OCI-LY7 (cell line): ENCODE measurements at regions not wholly inside any gene's neighbourhood (a gene's known extent, or its start where the extent isn't known, plus 50 kb on each side); places are given as distances from the start of the nearest gene placed in this dataset.

Source experiments
- BruUV-seq: library from RNA; stranded (reverse); fragments of 400-500 nt; replicated peaks from 2 replicates; lab custom pipeline; 2021; lab: Mats Ljungman, UMichigan
- CTCF ChIA-PET: fragments of 300-600 bp; sonication (Branson Sonifier 250); formaldehyde crosslinking; loops from one replicate; lab custom pipeline; 2022; ENCODE audit warnings: antibody characterized with exemption; ENCODE audit not compliant: unreplicated experiment; lab: Charles Lee
- POLR2A ChIA-PET: fragments of 300-600 bp; sonication (Branson Sonifier 250); formaldehyde crosslinking; loops from one replicate; lab custom pipeline; 2022; ENCODE audit warnings: antibody characterized with exemption; lab: Charles Lee
- DNase-seq: peaks from one replicate; pipeline ENCODE4 v3.0.0-alpha.2; 2015; ENCODE audit warnings: low spot score
- H2AFZ ChIP-seq: fragments of 200-600 bp; sonication (generic), shearing (Covaris generic); 2 replicates; pipeline ENCODE4 v1.6.1; 2014; ENCODE audit warnings: mild to moderate bottlenecking, antibody characterized with exemption, low read length, moderate library complexity
- H3K27ac ChIP-seq: fragments of 200-600 bp; sonication (generic); 2 replicates; pipeline ENCODE4 v1.5.1; 2014; ENCODE audit warnings: mixed run types, low read depth, mild to moderate bottlenecking, moderate library complexity, low read length, inconsistent platforms; ENCODE audit not compliant: poor library complexity, severe bottlenecking
- H3K36me3 ChIP-seq: fragments of 200-600 bp; sonication (generic); 2 replicates; pipeline ENCODE4 v1.6.1; 2014; ENCODE audit warnings: mild to moderate bottlenecking, antibody characterized with exemption, low read length, moderate library complexity, mixed read lengths; ENCODE audit not compliant: insufficient read depth
- H3K4me1 ChIP-seq: fragments of 200-600 bp; sonication (generic); 2 replicates; pipeline ENCODE4 v1.5.1; 2014; ENCODE audit warnings: mild to moderate bottlenecking, low read length; ENCODE audit not compliant: insufficient read depth, poor library complexity, severe bottlenecking
- H3K4me2 ChIP-seq: fragments of 200-600 bp; sonication (generic); 2 replicates; pipeline ENCODE4 v1.6.1; 2014; ENCODE audit warnings: mild to moderate bottlenecking, low read length
- H3K4me3 ChIP-seq: fragments of 200-600 bp; sonication (generic); 2 replicates; pipeline ENCODE4 v1.5.1; 2014; ENCODE audit warnings: mild to moderate bottlenecking, low read depth, low read length; ENCODE audit not compliant: poor library complexity, severe bottlenecking
- H3K79me2 ChIP-seq: fragments of 200-600 bp; sonication (generic); 2 replicates; pipeline ENCODE4 v1.6.1; 2016; ENCODE audit warnings: low read depth, mild to moderate bottlenecking, low read length, moderate library complexity, mixed read lengths; ENCODE audit not compliant: insufficient read depth
- H3K9me2 ChIP-seq: fragments of 200-600 bp; sonication (generic); 2 replicates; pipeline ENCODE4 v1.6.1; 2016; ENCODE audit warnings: mild to moderate bottlenecking, low read length, mixed read lengths; ENCODE audit not compliant: insufficient read depth
- H3K9me3 ChIP-seq: fragments of 200-600 bp; sonication (generic); 2 replicates; pipeline ENCODE4 v1.6.1; 2014; ENCODE audit warnings: mild to moderate bottlenecking, mixed run types, low read length, mixed read lengths
- H4K20me1 ChIP-seq: fragments of 200-600 bp; sonication (generic); 2 replicates; pipeline ENCODE4 v1.6.1; 2014; ENCODE audit warnings: mild to moderate bottlenecking, antibody characterized with exemption, low read length, moderate library complexity, mixed read lengths; ENCODE audit not compliant: insufficient read depth
- EZH2phosphoT487 ChIP-seq: fragments of 200-600 bp; sonication (generic); IDR thresholded peaks from 2 replicates; pipeline ENCODE4 v1.6.1; 2018; ENCODE audit warnings: low read depth, borderline replicate concordance, mild to moderate bottlenecking, mixed run types, antibody characterized with exemption, low read length, moderate library complexity, mixed read lengths
- intact Hi-C: fragments of 100-400 bp; cut with micrococcal nuclease; formaldehyde crosslinking; loops from one replicate; pipeline ENCODE4 v1.10.0; 2022; ENCODE audit not compliant: unreplicated experiment
- TF ChIP-seq, protein P1 (sequence below): fragments of 200-600 bp; sonication (generic); conservative IDR thresholded peaks from 2 replicates; pipeline ENCODE4 v1.5.1; 2014; ENCODE audit warnings: mild to moderate bottlenecking, antibody characterized with exemption, low read length, moderate library complexity, mixed read lengths

DNA sequence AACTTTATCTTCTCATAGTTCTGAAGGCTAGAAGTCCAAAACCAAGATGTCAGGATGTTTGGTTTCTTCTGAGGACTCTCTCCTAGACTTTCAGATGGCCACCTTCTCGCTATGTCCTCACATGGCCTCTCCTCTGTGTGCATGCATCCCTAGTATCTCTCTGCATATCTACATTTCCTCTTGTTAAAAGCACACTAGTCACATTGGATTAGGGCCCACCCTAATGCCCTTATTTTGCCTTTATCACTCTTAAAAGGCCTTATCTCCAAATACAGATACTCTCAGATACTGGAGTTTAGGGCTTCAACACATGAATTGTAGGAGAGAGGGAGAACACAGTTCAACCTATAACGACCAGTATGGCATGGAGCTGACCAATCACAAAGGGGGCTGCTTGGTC is 151.7 kb downstream of the PRELID2 start:
- CTCF ChIA-PET = no interaction called here
- no TSS peak for BruUV-seq
- no peak overlapping the region for H2AFZ ChIP-seq

DNA sequence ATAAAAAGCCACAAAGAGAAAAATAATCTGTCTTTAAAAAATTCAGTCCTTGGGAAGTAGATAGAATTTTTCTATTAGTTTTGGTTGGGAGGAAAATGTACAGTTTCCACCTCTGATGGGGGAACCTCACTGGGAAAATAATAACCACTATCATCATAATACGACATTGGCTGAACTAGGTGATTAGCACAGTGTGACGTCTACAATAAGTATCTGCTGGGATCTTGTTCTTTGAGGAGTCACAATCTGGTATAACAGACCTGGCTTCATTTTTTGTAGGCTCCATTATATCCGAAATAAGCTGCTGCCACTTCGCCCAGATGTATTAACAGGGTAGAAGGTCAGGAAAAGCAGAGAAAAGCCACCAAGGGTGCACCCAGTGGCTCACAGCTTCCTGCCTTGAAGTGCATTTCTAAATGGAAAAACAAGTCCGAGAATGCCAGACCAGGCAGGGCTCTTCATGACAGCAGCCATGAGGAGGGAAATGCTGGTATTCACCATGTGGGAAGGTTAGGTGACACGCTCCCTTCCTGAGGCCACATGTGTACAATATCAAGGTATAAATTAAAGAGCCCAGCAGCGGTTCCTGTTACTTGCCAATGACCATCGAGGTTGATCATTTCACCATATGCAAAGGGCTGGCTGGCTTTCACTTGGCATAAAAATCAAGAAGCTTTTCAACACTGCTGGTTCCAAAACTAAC is 152.8 kb downstream of the PRELID2 start:
- Histone ChIP-seq H3K4me3 (no peak overlapping the region), H4K20me1 (no peaks in the 10 kb centered on the region), H2AFZ (no peak overlapping the region; the same call in 1 of the 2 replicates), H3K9me3 (no peaks in the 10 kb centered on the region), H3K36me3 (no peaks in the 10 kb centered on the region), H3K79me2 (no peaks in the 10 kb centered on the region), H3K4me2 (no peak overlapping the region), H3K4me1 (no peaks in the 10 kb centered on the region), H3K27ac (no peak overlapping the region), H3K9me2 (no peaks in the 10 kb centered on the region)
- intact Hi-C loops = loop anchor here (10.0 kb wide), 1 partner anchor 372 kb away; no protein-coding TSS in a partner anchor
- no peak for DNase-seq
- CTCF ChIA-PET = interaction anchor here (0.8 kb wide), 1 partner anchor 17 kb away, joined by 3 read pairs; no protein-coding TSS in a partner anchor
- POLR2A ChIA-PET = interaction anchor here (0.8 to 1.0 kb wide), 4 partner anchors 16 to 369 kb away, joined by 3 to 4 read pairs (median 4); no protein-coding TSS in a partner anchor
- TF ChIP-seq, protein P1, sequence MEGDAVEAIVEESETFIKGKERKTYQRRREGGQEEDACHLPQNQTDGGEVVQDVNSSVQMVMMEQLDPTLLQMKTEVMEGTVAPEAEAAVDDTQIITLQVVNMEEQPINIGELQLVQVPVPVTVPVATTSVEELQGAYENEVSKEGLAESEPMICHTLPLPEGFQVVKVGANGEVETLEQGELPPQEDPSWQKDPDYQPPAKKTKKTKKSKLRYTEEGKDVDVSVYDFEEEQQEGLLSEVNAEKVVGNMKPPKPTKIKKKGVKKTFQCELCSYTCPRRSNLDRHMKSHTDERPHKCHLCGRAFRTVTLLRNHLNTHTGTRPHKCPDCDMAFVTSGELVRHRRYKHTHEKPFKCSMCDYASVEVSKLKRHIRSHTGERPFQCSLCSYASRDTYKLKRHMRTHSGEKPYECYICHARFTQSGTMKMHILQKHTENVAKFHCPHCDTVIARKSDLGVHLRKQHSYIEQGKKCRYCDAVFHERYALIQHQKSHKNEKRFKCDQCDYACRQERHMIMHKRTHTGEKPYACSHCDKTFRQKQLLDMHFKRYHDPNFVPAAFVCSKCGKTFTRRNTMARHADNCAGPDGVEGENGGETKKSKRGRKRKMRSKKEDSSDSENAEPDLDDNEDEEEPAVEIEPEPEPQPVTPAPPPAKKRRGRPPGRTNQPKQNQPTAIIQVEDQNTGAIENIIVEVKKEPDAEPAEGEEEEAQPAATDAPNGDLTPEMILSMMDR = no peak
- no peak for TF ChIP-seq EZH2phosphoT487
- no TSS peak for BruUV-seq

More for the DNA sequence above, 151.7 kb downstream of the PRELID2 start:
- no peaks in the 10 kb centered on the region for H4K20me1 ChIP-seq
- H3K4me2 ChIP-seq = no peak overlapping the region
- no peak for DNase-seq
- TF ChIP-seq EZH2phosphoT487 = no peak
- TF ChIP-seq, protein P1 = no peak
- no peaks in the 10 kb centered on the region for H3K79me2 ChIP-seq
- no peak overlapping the region for H3K4me3 ChIP-seq
- H3K36me3 ChIP-seq = no peaks in the 10 kb centered on the region
- no peaks in the 10 kb centered on the region for H3K4me1 ChIP-seq
- POLR2A ChIA-PET = interaction anchor here (0.8 to 1.4 kb wide), 2 partner anchors 9 to 12 kb away, joined by 3 to 5 read pairs; no protein-coding TSS in a partner anchor
- intact Hi-C loops = loop anchor here (10.0 kb wide), 1 partner anchor 371 kb away; no protein-coding TSS in a partner anchor
- no peaks in the 10 kb centered on the region for H3K9me3 ChIP-seq
- no peaks in the 10 kb centered on the region for H3K9me2 ChIP-seq
- H3K27ac ChIP-seq = no peak overlapping the region

DNA sequence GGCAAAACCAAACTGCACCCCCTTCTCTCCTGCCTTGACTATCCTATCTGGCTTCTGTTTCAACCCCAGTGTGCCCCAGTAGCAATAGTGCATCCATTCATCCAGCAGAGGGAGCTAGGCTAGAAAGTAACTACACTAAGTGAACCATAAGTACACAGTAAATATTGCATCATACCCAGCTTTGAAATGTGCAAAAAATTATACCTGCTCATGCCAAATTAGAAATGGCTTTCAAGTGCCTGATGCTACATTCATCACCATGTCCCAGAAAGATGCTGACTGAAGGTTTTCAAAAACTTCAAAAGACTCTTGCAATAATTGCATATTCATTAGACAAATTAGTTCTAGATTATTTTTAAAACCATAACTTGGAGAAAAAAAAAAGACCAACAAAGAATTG is 153.5 kb downstream of the PRELID2 start:
- no peaks in the 10 kb centered on the region for H4K20me1 ChIP-seq
- ChIA-PET POLR2A (interaction anchor here (0.8 to 0.9 kb wide), 3 partner anchors 16 to 370 kb away, joined by 3 to 4 read pairs (median 3); no protein-coding TSS in a partner anchor), CTCF (no interaction called here)
- H3K9me2 ChIP-seq = no peaks in the 10 kb centered on the region
- DNase-seq = peak; percentile 78
- no peaks in the 10 kb centered on the region for H3K79me2 ChIP-seq
- H3K4me3 ChIP-seq = no peak overlapping the region
- no TSS peak for BruUV-seq
- no peaks in the 10 kb centered on the region for H3K36me3 ChIP-seq
- intact Hi-C loops = loop anchor here (2.0 to 10.0 kb wide), 3 partner anchors 143 to 745 kb away; no protein-coding TSS in a partner anchor
- H3K9me3 ChIP-seq = no peaks in the 10 kb centered on the region
- H3K4me1 ChIP-seq = no peaks in the 10 kb centered on the region
- no peak overlapping the region; the same call in 1 of the 2 replicates for H2AFZ ChIP-seq
- TF ChIP-seq, protein P1 = peak; percentile 89
- TF ChIP-seq EZH2phosphoT487 = no peak
- no peak overlapping the region for H3K4me2 ChIP-seq
- no peak overlapping the region for H3K27ac ChIP-seq
